Psoas muscle (tissue), 7 donors: ENCODE measurements at regions not wholly inside any gene's neighbourhood (a gene's known extent, or its start where the extent isn't known, plus 50 kb on each side); places are given as distances from the start of the nearest gene placed in this dataset.

Experiments used
- ATAC-seq, 4 donors: fragments of 200-7000 bp; cut with Tn5 transposase; one replicate each; pipeline ENCODE4 v1.9.1; 2020; ENCODE audit warnings: moderate library complexity in 3 of 4, mild to moderate bottlenecking in 2 of 4
- DNase-seq, 2 donors: peaks; one replicate each; pipeline ENCODE4 v3.0.0-alpha.2; 2020
- H3K27ac ChIP-seq: fragments of 200-600 bp; one replicate; pipeline ENCODE4 v1.8.0; 2022
- H3K27me3 ChIP-seq, 3 donors: fragments of 200-600 bp in 1 of 3; one replicate each; pipeline versions ENCODE4 v1.6.1 to v1.8.0; 2013 to 2022; ENCODE audit warnings: low read length in 2 of 3, mild to moderate bottlenecking in 2 of 3, moderate library complexity in 1 of 3; ENCODE audit not compliant: insufficient read depth in 3 of 3
- H3K36me3 ChIP-seq, 2 donors: fragments of 200-600 bp in 1 of 2; one replicate each; pipeline versions ENCODE4 v1.6.1 to v1.8.0; 2013 to 2022; ENCODE audit warnings: low read depth in 1 of 2, mild to moderate bottlenecking in 1 of 2, moderate library complexity in 1 of 2; ENCODE audit not compliant: insufficient read depth in 1 of 2
- H3K4me1 ChIP-seq: fragments of 200-600 bp; one replicate; pipeline ENCODE4 v1.8.0; 2022
- H3K4me3 ChIP-seq: fragments of 200-600 bp; one replicate; pipeline ENCODE4 v1.8.0; 2022; ENCODE audit warnings: mild to moderate bottlenecking
- H3K9me3 ChIP-seq: fragments of 200-600 bp; one replicate; pipeline ENCODE4 v1.8.0; 2022
- CTCF ChIP-seq: fragments of 200-600 bp; IDR thresholded peaks from one replicate; pipeline ENCODE4 v1.8.0; 2022; ENCODE audit warnings: antibody characterized with exemption
- WGBS, 3 donors: extraction: QIAGEN DNeasy Blood & Tissue Kit; methylation state at CpG; one replicate each; pipeline versions ENCODE4 v1.1.6 to v1.1.7; 2013; 5-methylcytosine and 5-hydroxymethylcytosine counted together
- intact Hi-C, 2 donors: fragments of 100-400 bp; cut with DNase I; formaldehyde crosslinking; loops; one replicate each; pipeline versions ENCODE4 v1.11.0 to v1.14.2; 2022
- donor health status: healthy with polysubstance abuse.
- donor health status: DM: no; HTN: no; CAD: no; lungs with moderate emphysema.
- donor health status: Bipolar disorder and iron deficiency.
- donor health status: healthy.
- donor health status: DM: yes; HTN: yes; CAD: no.
- donor health status: DM: no; HTN: no; CAD: no.
- donor health status: DM: yes; HTN: yes; CAD: no.

GRCh38 chr18:8980918-8981317 is 121.6 kb upstream of the NDUFV2 start:
- Histone ChIP-seq H3K4me3 (no peak overlapping the region), H3K9me3 (no peaks in the 10 kb centered on the region), H3K36me3 (no peaks in the 10 kb centered on the region), H3K27me3 (no peaks in the 10 kb centered on the region), H3K4me1 (no peaks in the 10 kb centered on the region), H3K27ac (no peak overlapping the region)
- no peak for DNase-seq
- intact Hi-C loops: loop anchor here (10.0 kb wide), 2 partner anchors 146 to 316 kb away; no protein-coding TSS in a partner anchor
- WGBS, 3 donors: 85 to 91% (median 87%) methylated on average over 6 of the region's 6 CpGs
- no peak for TF ChIP-seq CTCF
- no peak for ATAC-seq

- TF ChIP-seq CTCF: peak; percentile 45
- Histone ChIP-seq H3K4me3 (no peak overlapping the region), H3K9me3 (no peaks in the 10 kb centered on the region), H3K27me3 (no peaks in the 10 kb centered on the region), H3K4me1 (no peaks in the 10 kb centered on the region), H3K27ac (no peak overlapping the region), H3K36me3 (no peaks in the 10 kb centered on the region)
- WGBS, 3 donors: 52 to 53% (median 53%) methylated on average over 13 of the region's 13 CpGs
- ATAC-seq: peak; percentile 70 to 77 (median 72)
- intact Hi-C loops: loop anchor here (10.0 kb wide), 2 partner anchors 148 to 318 kb away; no protein-coding TSS in a partner anchor
- DNase-seq: no peak
These were observed 119.9 kb upstream of the NDUFV2 start for GRCh38 chr18:8982416-8983183.

GRCh38 chr18:8983195-8983594 is 119.3 kb upstream of the NDUFV2 start:
- Histone ChIP-seq H3K9me3 (no peaks in the 10 kb centered on the region), H3K4me1 (no peaks in the 10 kb centered on the region), H3K36me3 (no peaks in the 10 kb centered on the region), H3K27me3 (no peaks in the 10 kb centered on the region), H3K27ac (no peak overlapping the region), H3K4me3 (no peak overlapping the region)
- intact Hi-C loops: loop anchor here (10.0 kb wide), 2 partner anchors 148 to 318 kb away; no protein-coding TSS in a partner anchor
- ATAC-seq (no peak), DNase-seq (no peak)
- TF ChIP-seq CTCF: no peak
- 83 to 91% (median 88%) methylated on average over 1 of the region's 1 CpG for WGBS, 3 donors

- Histone ChIP-seq H3K4me3 (no peak overlapping the region), H3K27me3 (no peaks in the 10 kb centered on the region), H3K36me3 (no peaks in the 10 kb centered on the region), H3K27ac (no peak overlapping the region), H3K4me1 (no peaks in the 10 kb centered on the region), H3K9me3 (no peaks in the 10 kb centered on the region)
- TF ChIP-seq CTCF: no peak
- ATAC-seq (no peak), DNase-seq (no peak)
- WGBS, 3 donors: 65 to 78% (median 75%) methylated on average over 4 of the region's 4 CpGs
- intact Hi-C loops: loop anchor here (10.0 kb wide), 2 partner anchors 149 to 319 kb away; no protein-coding TSS in a partner anchor
These were observed 118.3 kb upstream of the NDUFV2 start for GRCh38 chr18:8984131-8984721.
